SK-N-SH (cell line): ENCODE measurements at regions not wholly inside any gene's neighbourhood (a gene's known extent, or its start where the extent isn't known, plus 50 kb on each side); places are given as distances from the start of the nearest gene placed in this dataset.
A peak's percentile ranks its signal among the peaks of the same experiment; 100 is the strongest.

ENCODE experiments used
- CTCF ChIA-PET: fragments of 300-600, 350-600 bp; formaldehyde crosslinking; extraction: SDS; loops from one replicate; lab custom pipeline; 2021; lab: Yijun Ruan, JAX
- POLR2A ChIA-PET: fragments of 350-600 bp; sonication (Branson Sonifier 250); formaldehyde crosslinking; extraction: SDS; loops from one replicate; lab custom pipeline; 2020; ENCODE audit warnings: antibody characterized with exemption, inconsistent platforms; lab: Yijun Ruan, JAX
- DNase-seq: peaks from one replicate; pipeline ENCODE4 v3.0.0; 2012
- H2AFZ ChIP-seq: fragments of 200-600 bp; sonication (generic); 2 replicates; pipeline ENCODE4 v1.8.1; 2016; ENCODE audit warnings: antibody characterized with exemption, mild to moderate bottlenecking, low read depth
- H3F3A ChIP-seq: fragments of 200-600 bp; sonication (generic); replicated peaks from 2 replicates; pipeline ENCODE3; 2016; ENCODE audit warnings: antibody characterized with exemption, mild to moderate bottlenecking; ENCODE audit not compliant: insufficient read depth
- H3K27ac ChIP-seq, 2 experiments: fragments of 200-500 bp in 1 of 2; fragments of 200-600 bp in 1 of 2; sonication (Bioruptor generic) in 1 of 2; sonication (generic), shearing (Covaris generic) in 1 of 2; 2 replicates each; pipeline versions ENCODE4 v1.5.1 to v1.6.1; 2014 to 2016; ENCODE audit warnings: low read depth in 2 of 2, inconsistent platforms in 1 of 2, low read length in 1 of 2, mild to moderate bottlenecking in 1 of 2, mixed read lengths in 1 of 2
- H3K27me3 ChIP-seq: fragments of 200-600 bp; sonication (generic), shearing (Covaris generic); 2 replicates; pipeline ENCODE4 v1.6.1; 2016; ENCODE audit warnings: mixed run types; ENCODE audit not compliant: insufficient read depth
- H3K36me3 ChIP-seq, 2 experiments: fragments of 200-500 bp in 1 of 2; fragments of 200-600 bp in 1 of 2; sonication (Bioruptor generic) in 1 of 2; sonication (generic) in 1 of 2; replicated peaks in 1 of 2; 2 replicates each; pipeline versions ENCODE3 to v1.5.1; 2014 to 2016; ENCODE audit warnings: low read length in 1 of 2, mild to moderate bottlenecking in 1 of 2; ENCODE audit not compliant: insufficient read depth in 2 of 2, control insufficient read depth in 1 of 2
- H3K4me1 ChIP-seq, 2 experiments: fragments of 200-500 bp in 1 of 2; fragments of 200-600 bp in 1 of 2; sonication (Bioruptor generic) in 1 of 2; sonication (generic), shearing (Covaris generic) in 1 of 2; 2 replicates each; pipeline versions ENCODE4 v1.5.1 to v1.6.1; 2014 to 2016; ENCODE audit warnings: low read depth in 1 of 2, low read length in 1 of 2, mixed run types in 1 of 2; ENCODE audit not compliant: insufficient read depth in 2 of 2, control insufficient read depth in 1 of 2
- H3K4me2 ChIP-seq: fragments of 200-600 bp; sonication (generic), shearing (Covaris generic); 2 replicates; pipeline ENCODE4 v1.6.1; 2017; ENCODE audit warnings: mixed run types
- H3K4me3 ChIP-seq, 2 experiments: fragments of 200-500 bp in 1 of 2; fragments of 200-600 bp in 1 of 2; sonication (Bioruptor generic) in 1 of 2; sonication (generic), shearing (Covaris generic) in 1 of 2; 2 replicates each; pipeline versions ENCODE4 v1.5.1 to v1.8.1; 2014 to 2016; ENCODE audit warnings: low read depth in 2 of 2, inconsistent platforms in 1 of 2, low read length in 1 of 2, mild to moderate bottlenecking in 1 of 2, mixed read lengths in 1 of 2, moderate library complexity in 1 of 2
- H3K79me2 ChIP-seq: fragments of 200-600 bp; sonication (generic); 2 replicates; pipeline ENCODE4 v1.8.1; 2017; ENCODE audit warnings: mild to moderate bottlenecking; ENCODE audit not compliant: insufficient read depth
- H3K9ac ChIP-seq: fragments of 200-600 bp; sonication (generic); 2 replicates; pipeline ENCODE4 v1.6.1; 2017; ENCODE audit warnings: mixed run types
- H3K9me2 ChIP-seq: fragments of 200-600 bp; sonication (generic); 2 replicates; pipeline ENCODE4 v1.6.1; 2017; ENCODE audit warnings: mixed run types
- H3K9me3 ChIP-seq: fragments of 200-600 bp; sonication (generic); 2 replicates; pipeline ENCODE4 v1.6.1; 2017; ENCODE audit warnings: mixed run types, mild to moderate bottlenecking, moderate library complexity
- H4K20me1 ChIP-seq: fragments of 200-600 bp; sonication (generic); 2 replicates; pipeline ENCODE4 v1.6.1; 2017; ENCODE audit warnings: mild to moderate bottlenecking, mixed run types; ENCODE audit not compliant: insufficient read depth
- ELF1 ChIP-seq: IDR thresholded peaks from 2 replicates; pipeline ENCODE4 v1.4.0; 2012
- FOSL2 ChIP-seq: IDR thresholded peaks from 2 replicates; pipeline ENCODE4 v1.4.0; 2012; ENCODE audit warnings: low read depth, mild to moderate bottlenecking, moderate library complexity, borderline replicate concordance
- FOXJ3 ChIP-seq: sonication (generic); formaldehyde crosslinking; IDR thresholded peaks from 2 replicates; pipeline ENCODE4 v1.5.1; 2020; ENCODE audit warnings: mild to moderate bottlenecking, missing genetic modification reagents
- FOXM1 ChIP-seq: IDR thresholded peaks from 2 replicates; pipeline ENCODE4 v1.4.0; 2012; ENCODE audit warnings: low read depth, mild to moderate bottlenecking
- GABPA ChIP-seq: IDR thresholded peaks from 2 replicates; pipeline ENCODE4 v1.4.0; 2012; ENCODE audit warnings: low read depth, mild to moderate bottlenecking
- NFIC ChIP-seq: IDR thresholded peaks from 2 replicates; pipeline ENCODE4 v1.4.0; 2012; ENCODE audit warnings: borderline replicate concordance
- NRF1 ChIP-seq: IDR thresholded peaks from 2 replicates; pipeline ENCODE4 v1.6.1; 2012; ENCODE audit warnings: low read depth, mild to moderate bottlenecking, low read length
- RFX5 ChIP-seq: IDR thresholded peaks from 2 replicates; pipeline ENCODE4 v1.6.1; 2012; ENCODE audit warnings: mild to moderate bottlenecking, improper control_type of control experiment, low read length
- RXRA ChIP-seq: IDR thresholded peaks from 2 replicates; pipeline ENCODE4 v1.4.0; 2012; ENCODE audit warnings: low read depth, mild to moderate bottlenecking, borderline replicate concordance
- SIN3A ChIP-seq: IDR thresholded peaks from 2 replicates; pipeline ENCODE4 v1.6.1; 2012; ENCODE audit warnings: low read depth, mild to moderate bottlenecking, low read length, moderate library complexity, borderline replicate concordance
- SMC3 ChIP-seq: IDR thresholded peaks from 2 replicates; pipeline ENCODE4 v1.6.1; 2012; ENCODE audit warnings: low read depth, low read length, improper control_type of control experiment
- TCF12 ChIP-seq: IDR thresholded peaks from 2 replicates; pipeline ENCODE4 v1.4.0; 2012
- WGBS: methylation state at CpG from one replicate; pipeline ENCODE4 v1.1.6; 2017; ENCODE audit warnings: low lambda C conversion rate; 5-methylcytosine and 5-hydroxymethylcytosine counted together
- TF ChIP-seq, protein P1 (sequence below): IDR thresholded peaks from 2 replicates; pipeline ENCODE4; 2012
- TF ChIP-seq, protein P2 (sequence below): IDR thresholded peaks from 2 replicates; pipeline ENCODE4 v1.6.1; 2012; ENCODE audit warnings: mild to moderate bottlenecking, low read depth, low read length, moderate library complexity
- TF ChIP-seq, protein P3 (sequence below): IDR thresholded peaks from 2 replicates; pipeline ENCODE4 v1.4.0; 2012; ENCODE audit warnings: low read depth, borderline replicate concordance

DNA sequence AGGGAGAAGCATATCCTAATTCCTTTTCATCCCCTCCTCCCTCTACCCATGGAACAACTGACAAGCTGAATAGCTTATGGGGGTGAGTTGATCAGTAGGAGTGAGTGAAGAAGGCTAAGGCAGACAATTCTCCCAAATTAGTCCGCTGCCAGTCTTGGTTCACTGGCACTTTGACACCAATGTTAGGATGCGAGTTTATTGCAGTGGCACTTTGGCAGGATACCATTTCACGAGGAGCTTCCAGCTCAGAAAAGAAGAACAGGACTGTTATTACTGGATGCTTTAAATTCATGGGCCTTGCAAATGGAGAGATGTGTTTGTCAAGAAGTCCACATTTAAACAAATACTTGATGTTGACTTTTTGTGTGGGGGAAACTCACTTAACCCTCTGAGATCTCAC is 427.6 kb downstream of the NR2F1-AS1 start:
- no peak for TF ChIP-seq FOXM1
- TF ChIP-seq, protein P1, sequence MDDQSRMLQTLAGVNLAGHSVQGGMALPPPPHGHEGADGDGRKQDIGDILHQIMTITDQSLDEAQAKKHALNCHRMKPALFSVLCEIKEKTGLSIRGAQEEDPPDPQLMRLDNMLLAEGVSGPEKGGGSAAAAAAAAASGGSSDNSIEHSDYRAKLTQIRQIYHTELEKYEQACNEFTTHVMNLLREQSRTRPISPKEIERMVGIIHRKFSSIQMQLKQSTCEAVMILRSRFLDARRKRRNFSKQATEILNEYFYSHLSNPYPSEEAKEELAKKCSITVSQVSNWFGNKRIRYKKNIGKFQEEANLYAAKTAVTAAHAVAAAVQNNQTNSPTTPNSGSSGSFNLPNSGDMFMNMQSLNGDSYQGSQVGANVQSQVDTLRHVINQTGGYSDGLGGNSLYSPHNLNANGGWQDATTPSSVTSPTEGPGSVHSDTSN: no peak
- no peaks in the 10 kb centered on the region for H3K27me3 ChIP-seq
- CTCF ChIA-PET: interaction anchor here (1.4 kb wide), 1 partner anchor 27 kb away, joined by 3 read pairs; no protein-coding TSS in a partner anchor

DNA sequence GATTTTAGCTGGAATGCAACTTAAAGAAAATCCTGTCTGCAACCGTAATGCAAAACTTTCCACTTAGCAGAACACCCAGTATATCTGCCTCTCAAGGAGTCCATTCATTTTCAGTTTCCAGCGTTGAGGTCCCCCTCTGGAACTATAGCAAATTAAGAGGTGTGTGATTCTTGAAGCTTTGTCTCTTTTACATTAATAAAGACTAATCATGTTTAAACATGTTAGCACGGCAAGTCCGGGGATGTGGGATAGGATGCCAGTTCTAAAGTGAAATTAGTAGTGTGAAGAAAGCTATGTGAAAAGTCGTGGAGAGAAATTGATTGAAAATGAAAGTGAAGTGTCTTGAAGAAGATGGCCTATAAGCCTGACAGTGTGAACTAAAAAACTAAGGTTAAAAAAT is 429.1 kb downstream of the NR2F1-AS1 start:
- CTCF ChIA-PET: no interaction called here
- Histone ChIP-seq H3K79me2 (no peaks in the 10 kb centered on the region), H3K27ac (no peak overlapping the region; a peak in 1 of 4 replicates), H3K4me2 (no peak overlapping the region; the same call in 1 of the 2 replicates), H3K4me1 (peaks cover 5 to 15% of the 10 kb centered on the region in 2 experiments; a peak in 3 of 4 replicates), H4K20me1 (no peaks in the 10 kb centered on the region), H3K36me3 (no peaks in the 10 kb centered on the region), H3K9me3 (no peaks in the 10 kb centered on the region), H3K9me2 (no peaks in the 10 kb centered on the region), H3K9ac (no peak overlapping the region), H3F3A (peaks cover 11% of the 10 kb centered on the region), H2AFZ (peak overlapping the region; percentile 65), H3K27me3 (no peaks in the 10 kb centered on the region), H3K4me3 (no peak overlapping the region)
- TF ChIP-seq FOXM1: no peak
- TF ChIP-seq RXRA: no peak
- TF ChIP-seq SMC3: no peak
- TF ChIP-seq FOXJ3 (CRISPR knock-in tag): no peak
- TF ChIP-seq, protein P2, sequence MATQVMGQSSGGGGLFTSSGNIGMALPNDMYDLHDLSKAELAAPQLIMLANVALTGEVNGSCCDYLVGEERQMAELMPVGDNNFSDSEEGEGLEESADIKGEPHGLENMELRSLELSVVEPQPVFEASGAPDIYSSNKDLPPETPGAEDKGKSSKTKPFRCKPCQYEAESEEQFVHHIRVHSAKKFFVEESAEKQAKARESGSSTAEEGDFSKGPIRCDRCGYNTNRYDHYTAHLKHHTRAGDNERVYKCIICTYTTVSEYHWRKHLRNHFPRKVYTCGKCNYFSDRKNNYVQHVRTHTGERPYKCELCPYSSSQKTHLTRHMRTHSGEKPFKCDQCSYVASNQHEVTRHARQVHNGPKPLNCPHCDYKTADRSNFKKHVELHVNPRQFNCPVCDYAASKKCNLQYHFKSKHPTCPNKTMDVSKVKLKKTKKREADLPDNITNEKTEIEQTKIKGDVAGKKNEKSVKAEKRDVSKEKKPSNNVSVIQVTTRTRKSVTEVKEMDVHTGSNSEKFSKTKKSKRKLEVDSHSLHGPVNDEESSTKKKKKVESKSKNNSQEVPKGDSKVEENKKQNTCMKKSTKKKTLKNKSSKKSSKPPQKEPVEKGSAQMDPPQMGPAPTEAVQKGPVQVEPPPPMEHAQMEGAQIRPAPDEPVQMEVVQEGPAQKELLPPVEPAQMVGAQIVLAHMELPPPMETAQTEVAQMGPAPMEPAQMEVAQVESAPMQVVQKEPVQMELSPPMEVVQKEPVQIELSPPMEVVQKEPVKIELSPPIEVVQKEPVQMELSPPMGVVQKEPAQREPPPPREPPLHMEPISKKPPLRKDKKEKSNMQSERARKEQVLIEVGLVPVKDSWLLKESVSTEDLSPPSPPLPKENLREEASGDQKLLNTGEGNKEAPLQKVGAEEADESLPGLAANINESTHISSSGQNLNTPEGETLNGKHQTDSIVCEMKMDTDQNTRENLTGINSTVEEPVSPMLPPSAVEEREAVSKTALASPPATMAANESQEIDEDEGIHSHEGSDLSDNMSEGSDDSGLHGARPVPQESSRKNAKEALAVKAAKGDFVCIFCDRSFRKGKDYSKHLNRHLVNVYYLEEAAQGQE: no peak
- TF ChIP-seq TCF12: no peak
- no peak for TF ChIP-seq SIN3A
- no peak for TF ChIP-seq FOSL2
- no peak for TF ChIP-seq ELF1
- TF ChIP-seq RFX5: no peak
- TF ChIP-seq NFIC: no peak
- TF ChIP-seq, protein P3, sequence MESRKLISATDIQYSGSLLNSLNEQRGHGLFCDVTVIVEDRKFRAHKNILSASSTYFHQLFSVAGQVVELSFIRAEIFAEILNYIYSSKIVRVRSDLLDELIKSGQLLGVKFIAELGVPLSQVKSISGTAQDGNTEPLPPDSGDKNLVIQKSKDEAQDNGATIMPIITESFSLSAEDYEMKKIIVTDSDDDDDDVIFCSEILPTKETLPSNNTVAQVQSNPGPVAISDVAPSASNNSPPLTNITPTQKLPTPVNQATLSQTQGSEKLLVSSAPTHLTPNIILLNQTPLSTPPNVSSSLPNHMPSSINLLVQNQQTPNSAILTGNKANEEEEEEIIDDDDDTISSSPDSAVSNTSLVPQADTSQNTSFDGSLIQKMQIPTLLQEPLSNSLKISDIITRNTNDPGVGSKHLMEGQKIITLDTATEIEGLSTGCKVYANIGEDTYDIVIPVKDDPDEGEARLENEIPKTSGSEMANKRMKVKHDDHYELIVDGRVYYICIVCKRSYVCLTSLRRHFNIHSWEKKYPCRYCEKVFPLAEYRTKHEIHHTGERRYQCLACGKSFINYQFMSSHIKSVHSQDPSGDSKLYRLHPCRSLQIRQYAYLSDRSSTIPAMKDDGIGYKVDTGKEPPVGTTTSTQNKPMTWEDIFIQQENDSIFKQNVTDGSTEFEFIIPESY: no peak
- TF ChIP-seq GABPA: no peak
- no peak for TF ChIP-seq NRF1
- POLR2A ChIA-PET: no interaction called here
- no peak for DNase-seq
- 93% methylated on average over 5 of the region's 5 CpGs for WGBS

More for the DNA sequence above, 427.6 kb downstream of the NR2F1-AS1 start:
- H3K4me1 ChIP-seq: peaks cover 5 to 15% of the 10 kb centered on the region in 2 experiments; a peak in 3 of 4 replicates
- H3K79me2 ChIP-seq: no peaks in the 10 kb centered on the region
- no peak overlapping the region for H3K4me2 ChIP-seq
- no peak overlapping the region for H3K4me3 ChIP-seq
- peaks cover 11% of the 10 kb centered on the region for H3F3A ChIP-seq
- no peaks in the 10 kb centered on the region for H3K36me3 ChIP-seq
- H2AFZ ChIP-seq: no peak overlapping the region
- no peak for DNase-seq
- no peak overlapping the region for H3K27ac ChIP-seq
- no peak overlapping the region for H3K9ac ChIP-seq
- H4K20me1 ChIP-seq: no peaks in the 10 kb centered on the region
- no peaks in the 10 kb centered on the region for H3K9me2 ChIP-seq
- POLR2A ChIA-PET: interaction anchor here (0.6 kb wide), 1 partner anchor 29 kb away, joined by 7 read pairs; no protein-coding TSS in a partner anchor
- no peaks in the 10 kb centered on the region for H3K9me3 ChIP-seq
- WGBS: 93% methylated on average over 3 of the region's 3 CpGs
